ENCODE measurements at regions not wholly inside any gene's neighbourhood (a gene's known extent, or its start where the extent isn't known, plus 50 kb on each side); places are given as distances from the start of the nearest gene placed in this dataset.

DNA sequence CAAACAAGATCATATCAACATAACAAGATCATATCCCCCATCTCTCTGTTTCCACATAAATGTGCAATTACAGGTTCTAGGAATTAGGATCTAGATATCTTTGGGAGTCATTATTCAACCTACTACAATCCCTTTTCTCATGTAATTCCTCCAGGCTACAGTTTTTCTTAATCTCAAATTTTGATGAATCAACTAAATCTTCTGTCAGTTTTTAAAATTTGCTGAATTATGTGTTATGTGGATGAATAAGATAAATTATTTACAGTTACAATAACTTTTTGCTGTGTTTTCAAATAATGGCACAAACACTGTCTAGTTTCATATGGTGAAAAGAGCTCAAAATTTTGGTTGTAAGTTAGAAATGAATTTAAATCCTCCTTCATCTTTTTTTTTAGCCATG lies 405.8 kb downstream of the FAM170A start:
- Histone ChIP-seq H3K4me2 (ENCODE audit: low read length) (no peak overlapping the region), H3K4me1 (ENCODE audit: control insufficient read depth, low read length) (no peaks in the 10 kb centered on the region), H3K4me3 (ENCODE audit: low read length) (no peak overlapping the region), H3K36me3 (ENCODE audit: control insufficient read depth, low read length) (no peaks in the 10 kb centered on the region), H3K27me3 (ENCODE audit: control insufficient read depth, low read length) (no peaks in the 10 kb centered on the region), H3F3A (ENCODE audit: control insufficient read depth, insufficient read depth) (no peaks in the 10 kb centered on the region), H4K20me1 (ENCODE audit: control insufficient read depth, insufficient read depth, low read depth, low read length) (no peaks in the 10 kb centered on the region), H3K79me2 (ENCODE audit: control insufficient read depth, low read length) (no peaks in the 10 kb centered on the region), H3K9me2 (replicated peaks; ENCODE audit: control insufficient read depth, low read length) (no peaks in the 10 kb centered on the region; the same call in 1 of the 2 replicates), H3K9me3 (ENCODE audit: control insufficient read depth, insufficient read depth, low read length) (no peaks in the 10 kb centered on the region), H3K27ac (ENCODE audit: low read depth, low read length) (no peak overlapping the region)
- no peak for TF ChIP-seq EZH2phosphoT487 (IDR thresholded peaks at IDR 0.05; ENCODE audit: borderline replicate concordance, low read length)
- TF ChIP-seq, protein P1, sequence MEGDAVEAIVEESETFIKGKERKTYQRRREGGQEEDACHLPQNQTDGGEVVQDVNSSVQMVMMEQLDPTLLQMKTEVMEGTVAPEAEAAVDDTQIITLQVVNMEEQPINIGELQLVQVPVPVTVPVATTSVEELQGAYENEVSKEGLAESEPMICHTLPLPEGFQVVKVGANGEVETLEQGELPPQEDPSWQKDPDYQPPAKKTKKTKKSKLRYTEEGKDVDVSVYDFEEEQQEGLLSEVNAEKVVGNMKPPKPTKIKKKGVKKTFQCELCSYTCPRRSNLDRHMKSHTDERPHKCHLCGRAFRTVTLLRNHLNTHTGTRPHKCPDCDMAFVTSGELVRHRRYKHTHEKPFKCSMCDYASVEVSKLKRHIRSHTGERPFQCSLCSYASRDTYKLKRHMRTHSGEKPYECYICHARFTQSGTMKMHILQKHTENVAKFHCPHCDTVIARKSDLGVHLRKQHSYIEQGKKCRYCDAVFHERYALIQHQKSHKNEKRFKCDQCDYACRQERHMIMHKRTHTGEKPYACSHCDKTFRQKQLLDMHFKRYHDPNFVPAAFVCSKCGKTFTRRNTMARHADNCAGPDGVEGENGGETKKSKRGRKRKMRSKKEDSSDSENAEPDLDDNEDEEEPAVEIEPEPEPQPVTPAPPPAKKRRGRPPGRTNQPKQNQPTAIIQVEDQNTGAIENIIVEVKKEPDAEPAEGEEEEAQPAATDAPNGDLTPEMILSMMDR (IDR thresholded peaks at IDR 0.05; ENCODE audit: low read depth, low read length, poor library complexity, severe bottlenecking): no peak

DNA sequence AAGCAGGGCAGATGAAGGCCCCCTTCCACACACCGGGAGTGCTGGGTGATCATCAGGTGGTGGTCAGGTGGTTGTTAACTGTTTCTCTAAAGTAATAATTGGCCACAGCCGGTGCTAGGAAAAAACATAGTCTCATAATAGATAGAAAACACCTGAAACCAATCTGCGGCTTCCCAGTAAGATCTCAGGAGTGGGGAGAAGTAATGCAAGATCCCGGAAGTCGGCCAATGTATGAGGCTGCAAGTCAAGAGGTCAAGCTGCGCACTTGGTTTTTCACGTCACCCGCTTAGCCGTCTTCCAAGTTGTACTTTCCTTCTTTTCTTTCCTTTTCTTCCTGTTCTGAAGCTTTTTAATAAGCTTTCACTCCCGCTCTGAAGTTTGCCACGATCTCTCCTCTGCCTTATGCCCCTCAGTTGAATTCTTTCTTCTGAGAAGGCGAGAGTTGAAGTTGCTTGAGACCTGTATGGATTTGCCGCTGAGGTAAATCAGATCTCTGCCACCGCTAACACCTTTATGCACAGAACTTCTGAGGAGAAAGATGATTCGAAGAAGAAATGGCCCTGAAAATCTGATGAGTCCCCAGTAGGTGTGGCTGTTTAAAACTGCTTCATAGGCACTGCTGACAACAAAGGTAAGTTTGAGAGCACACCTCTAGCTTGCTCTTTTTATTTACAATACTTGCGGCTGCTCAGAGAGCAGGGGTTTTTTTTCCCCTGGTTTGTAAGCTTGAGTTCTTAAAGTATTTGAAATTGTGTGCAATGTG lies 406.6 kb downstream of the FAM170A start:
- no peak overlapping the region for H3K4me3 ChIP-seq (ENCODE audit: low read length)
- no peaks in the 10 kb centered on the region; the same call in 1 of the 2 replicates for H3K9me2 ChIP-seq (replicated peaks; ENCODE audit: control insufficient read depth, low read length)
- H3K27me3 ChIP-seq (ENCODE audit: control insufficient read depth, low read length): no peaks in the 10 kb centered on the region
- no peak overlapping the region for H3K4me2 ChIP-seq (ENCODE audit: low read length)
- no peak overlapping the region for H3K27ac ChIP-seq (ENCODE audit: low read depth, low read length)
- no peaks in the 10 kb centered on the region for H3K4me1 ChIP-seq (ENCODE audit: control insufficient read depth, low read length)
- no peaks in the 10 kb centered on the region for H3K36me3 ChIP-seq (ENCODE audit: control insufficient read depth, low read length)
- H3K9me3 ChIP-seq (ENCODE audit: control insufficient read depth, insufficient read depth, low read length): no peaks in the 10 kb centered on the region
- no peaks in the 10 kb centered on the region for H4K20me1 ChIP-seq (ENCODE audit: control insufficient read depth, insufficient read depth, low read depth, low read length)
- no peaks in the 10 kb centered on the region for H3F3A ChIP-seq (ENCODE audit: control insufficient read depth, insufficient read depth)
- TF ChIP-seq, protein P1 (IDR thresholded peaks at IDR 0.05; ENCODE audit: low read depth, low read length, poor library complexity, severe bottlenecking): no peak
- no peak for TF ChIP-seq EZH2phosphoT487 (IDR thresholded peaks at IDR 0.05; ENCODE audit: borderline replicate concordance, low read length)
- no peaks in the 10 kb centered on the region for H3K79me2 ChIP-seq (ENCODE audit: control insufficient read depth, low read length)

DNA sequence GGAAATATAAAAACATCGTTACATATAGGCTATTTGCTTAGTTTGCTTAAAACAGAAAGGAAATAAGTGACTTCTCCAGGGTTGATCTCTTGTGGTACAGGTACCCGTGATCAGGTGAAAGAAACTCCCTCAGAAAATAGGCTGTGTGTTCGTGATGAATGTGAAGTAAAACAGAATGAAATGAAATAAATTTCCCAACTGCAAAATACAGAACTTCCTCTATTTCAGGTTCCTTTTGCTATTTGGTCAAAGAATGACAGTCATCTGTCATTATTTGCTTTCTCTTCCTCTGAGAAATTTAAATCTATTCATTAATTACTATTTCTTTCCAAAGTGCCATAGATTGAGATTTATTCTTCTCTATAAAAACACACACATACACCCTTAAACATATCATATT lies 408.1 kb downstream of the FAM170A start:
- Histone ChIP-seq H3K36me3 (ENCODE audit: control insufficient read depth, low read length) (no peaks in the 10 kb centered on the region), H3K27ac (ENCODE audit: low read depth, low read length) (no peak overlapping the region), H3K79me2 (ENCODE audit: control insufficient read depth, low read length) (no peaks in the 10 kb centered on the region), H3K4me2 (ENCODE audit: low read length) (no peak overlapping the region), H4K20me1 (ENCODE audit: control insufficient read depth, insufficient read depth, low read depth, low read length) (no peaks in the 10 kb centered on the region), H3F3A (ENCODE audit: control insufficient read depth, insufficient read depth) (no peaks in the 10 kb centered on the region), H3K9me2 (replicated peaks; ENCODE audit: control insufficient read depth, low read length) (no peaks in the 10 kb centered on the region; the same call in 1 of the 2 replicates), H3K4me1 (ENCODE audit: control insufficient read depth, low read length) (no peaks in the 10 kb centered on the region), H3K4me3 (ENCODE audit: low read length) (no peak overlapping the region), H3K27me3 (ENCODE audit: control insufficient read depth, low read length) (no peaks in the 10 kb centered on the region), H3K9me3 (ENCODE audit: control insufficient read depth, insufficient read depth, low read length) (no peaks in the 10 kb centered on the region)
- no peak for TF ChIP-seq EZH2phosphoT487 (IDR thresholded peaks at IDR 0.05; ENCODE audit: borderline replicate concordance, low read length)
- TF ChIP-seq, protein P1 (IDR thresholded peaks at IDR 0.05; ENCODE audit: low read depth, low read length, poor library complexity, severe bottlenecking): no peak

Data from DOHH2 (cell line).